GM21717 (cell line): ENCODE measurements at regions not wholly inside any gene's neighbourhood (a gene's known extent, or its start where the extent isn't known, plus 50 kb on each side); places are given as distances from the start of the nearest gene placed in this dataset.

ENCODE experiments used
- ATAC-seq: cut with Tn5 transposase; IDR thresholded peaks from one replicate; pipeline ENCODE4 v1.9.1; 2021; ENCODE audit warnings: mild to moderate bottlenecking, moderate library complexity; ENCODE audit not compliant: unreplicated experiment

DNA sequence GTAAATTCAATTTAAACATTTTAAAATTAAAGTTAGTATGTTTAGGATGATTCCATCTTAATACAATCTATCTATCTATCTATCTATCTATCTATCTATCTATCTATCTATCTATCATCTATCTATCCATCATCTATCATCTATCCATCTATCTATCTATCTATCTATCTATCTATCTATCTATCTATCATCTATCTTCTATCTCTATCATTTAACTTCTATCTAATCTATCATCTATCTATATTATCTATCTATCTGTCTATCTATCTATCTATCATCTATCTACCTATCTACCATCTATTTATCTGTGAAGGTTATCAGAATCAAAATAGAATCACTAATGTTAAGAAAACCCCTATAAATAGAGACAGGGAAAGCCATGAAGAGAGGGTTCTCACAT, 78.3 kb downstream of the RAMP3 start:
- ATAC-seq, result no peak

DNA sequence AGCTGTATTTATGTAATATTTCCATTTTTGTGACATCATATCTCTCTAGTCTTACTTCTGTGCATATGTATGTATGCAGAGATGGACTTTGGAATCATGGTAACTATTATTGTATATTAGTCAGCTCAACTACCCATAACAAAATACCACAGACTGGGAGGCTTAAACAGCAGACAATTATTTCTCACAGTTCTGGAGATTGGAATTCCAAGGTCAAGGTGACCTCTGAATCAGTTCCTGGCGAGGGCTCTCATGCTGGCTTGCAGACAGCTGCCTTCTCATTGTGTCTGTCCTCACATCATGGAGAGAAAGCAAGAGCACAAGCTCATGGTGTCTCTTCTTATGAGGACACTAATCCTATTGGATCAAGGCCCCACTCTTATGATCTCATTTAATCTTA, 79.1 kb downstream of the RAMP3 start:
- no peak for ATAC-seq

DNA sequence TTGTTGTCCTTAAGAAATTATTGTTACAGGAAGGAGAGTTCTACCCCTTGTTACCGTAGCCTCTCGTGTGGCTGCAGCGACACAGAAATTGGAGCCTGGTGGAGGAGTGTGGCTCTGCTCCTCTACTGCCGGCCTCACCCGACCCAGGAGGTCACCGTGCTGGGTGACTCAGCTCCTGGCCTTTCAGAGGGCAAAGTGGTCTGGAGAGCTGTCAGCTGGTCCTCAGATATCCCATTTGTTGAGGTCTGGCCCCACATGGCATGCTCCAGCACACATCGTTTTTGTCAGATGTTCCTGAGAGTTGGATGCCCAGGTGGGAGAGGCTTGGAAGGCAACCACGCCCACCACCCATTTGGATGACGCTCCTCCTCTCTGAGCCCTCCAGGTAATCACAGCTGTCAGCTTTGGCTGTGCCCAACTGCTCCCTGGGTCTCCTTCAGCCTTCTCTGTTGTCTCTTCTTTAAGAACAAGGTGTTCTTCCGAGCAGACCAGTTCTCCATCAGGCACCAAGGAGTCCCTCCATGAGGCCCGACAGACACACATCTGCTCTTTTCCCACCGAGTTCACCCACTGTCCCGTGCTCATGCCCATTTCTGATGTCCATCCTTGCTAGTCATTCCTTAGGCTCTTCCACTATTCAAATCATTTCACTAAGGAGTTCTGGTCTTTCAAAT, 80.3 kb downstream of the RAMP3 start:
- no peak for ATAC-seq

DNA sequence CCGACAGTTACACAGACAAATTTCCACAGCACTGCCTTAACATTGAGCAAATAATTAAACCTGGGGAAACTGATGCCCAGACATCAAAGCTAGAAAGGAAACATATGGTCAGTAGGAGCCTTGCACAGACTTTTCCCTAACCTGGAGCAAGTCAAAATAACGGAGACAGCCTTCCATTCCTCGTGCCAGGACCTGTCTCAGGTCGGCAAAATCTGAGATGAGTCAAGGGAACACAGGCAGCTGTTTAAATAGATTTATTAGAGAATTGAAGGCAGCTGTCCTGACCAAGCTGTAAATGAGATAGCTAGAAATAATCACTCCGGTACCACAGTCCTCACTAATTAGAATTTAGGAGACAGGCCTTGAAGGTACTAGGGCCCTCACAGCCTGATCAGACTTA, 81.2 kb downstream of the RAMP3 start:
- no peak for ATAC-seq

DNA sequence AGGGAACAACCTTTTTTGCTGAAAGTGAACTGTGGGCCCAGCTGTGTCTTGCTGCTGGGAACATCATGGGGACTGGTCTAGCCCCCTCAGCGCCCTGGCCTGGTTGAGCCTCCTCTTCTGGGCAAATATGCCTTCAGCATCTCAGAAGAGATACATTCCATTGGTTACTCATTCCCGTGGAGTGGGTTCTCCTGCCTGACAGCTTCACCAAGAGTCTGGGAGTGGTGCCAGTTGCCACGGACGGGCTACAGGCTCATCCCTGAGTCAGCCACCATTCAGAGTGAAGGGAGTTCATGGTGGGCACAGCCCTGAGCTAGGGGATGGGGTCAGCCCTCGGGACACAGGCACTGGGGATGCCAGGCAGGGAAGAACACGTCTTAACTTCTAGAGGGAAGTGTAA, 81.9 kb downstream of the RAMP3 start:
- no peak for ATAC-seq

DNA sequence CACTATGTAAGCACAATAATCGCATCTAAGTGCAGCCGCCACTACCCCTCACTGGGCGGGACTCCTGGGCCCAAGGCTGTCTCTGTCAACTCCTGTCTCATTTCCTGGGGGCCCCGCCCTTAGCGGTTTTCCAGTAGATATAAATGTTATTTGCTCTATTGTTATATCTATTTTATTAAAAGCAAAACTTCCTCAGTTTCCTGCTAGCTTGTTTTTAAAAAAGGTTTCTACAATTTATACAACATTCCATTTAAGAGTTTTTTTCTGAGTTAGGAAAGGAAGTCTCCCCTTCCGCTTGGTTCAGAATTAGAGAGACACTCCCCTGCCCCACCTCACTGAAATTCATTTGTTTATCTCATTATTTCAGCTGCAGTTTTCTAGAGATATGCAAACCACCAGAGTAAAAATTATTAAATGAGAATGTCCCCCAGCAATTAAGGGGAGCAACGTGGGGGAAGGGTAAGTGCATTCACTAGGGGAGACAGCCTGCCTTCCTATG, 82.7 kb downstream of the RAMP3 start:
- ATAC-seq, result no peak

DNA sequence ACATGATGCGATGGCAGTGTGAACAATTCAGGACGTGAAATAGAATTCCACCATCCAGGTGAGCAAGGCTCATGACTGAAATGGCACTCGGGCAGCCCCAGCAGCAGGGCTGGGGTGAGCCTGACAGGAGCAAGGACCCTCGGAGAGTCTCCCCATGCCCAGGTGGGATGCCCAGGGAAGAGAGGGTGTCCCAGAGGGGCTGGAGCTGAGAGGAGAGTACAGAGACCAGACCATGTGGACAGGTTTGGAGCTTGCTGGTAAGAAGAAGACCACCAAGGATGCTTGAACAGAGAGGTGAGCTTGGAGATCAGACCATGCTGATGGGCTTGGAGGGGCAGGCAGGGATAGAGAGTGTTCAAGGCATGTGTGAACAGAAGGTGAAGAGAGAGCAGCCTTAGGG, 83.3 kb downstream of the RAMP3 start:
- no peak for ATAC-seq

DNA sequence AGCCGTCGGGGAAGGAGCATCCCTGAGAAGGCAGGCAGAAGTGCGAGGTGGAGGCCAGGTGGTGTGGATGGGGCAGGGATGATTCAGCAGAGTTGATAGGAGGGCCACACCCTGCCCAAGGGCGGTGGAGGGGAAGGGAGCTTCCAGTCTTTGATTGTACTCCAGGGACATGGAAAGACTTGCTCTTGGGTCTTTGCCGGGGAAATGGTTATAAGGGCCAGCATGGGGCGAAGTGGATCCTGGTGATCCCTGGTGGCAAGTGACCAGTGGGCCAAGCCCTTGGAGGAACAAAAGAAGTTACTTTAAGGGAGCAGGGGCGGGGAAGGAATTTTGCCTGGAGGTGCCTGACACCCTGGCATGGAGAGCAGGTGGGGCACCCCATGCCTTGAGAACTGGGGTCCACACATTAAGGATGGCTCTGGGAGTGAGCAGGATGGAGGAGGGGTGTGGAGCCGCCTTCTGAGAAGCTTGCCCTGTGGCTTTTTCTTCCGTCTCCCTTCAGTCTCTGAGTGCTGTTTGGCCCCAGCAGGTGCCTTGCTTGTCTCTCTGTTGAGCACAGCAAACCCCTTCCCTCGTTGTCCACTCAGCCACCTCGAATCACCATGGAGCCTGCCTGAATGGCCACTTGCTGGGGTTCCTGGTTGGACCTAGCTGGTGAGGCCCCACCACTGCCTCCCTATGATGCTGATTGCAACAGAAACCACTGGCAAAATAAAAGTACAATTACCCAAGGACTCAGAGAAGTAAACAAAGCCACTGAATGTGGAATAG, 83.9 kb downstream of the RAMP3 start:
- ATAC-seq, result no peak

DNA sequence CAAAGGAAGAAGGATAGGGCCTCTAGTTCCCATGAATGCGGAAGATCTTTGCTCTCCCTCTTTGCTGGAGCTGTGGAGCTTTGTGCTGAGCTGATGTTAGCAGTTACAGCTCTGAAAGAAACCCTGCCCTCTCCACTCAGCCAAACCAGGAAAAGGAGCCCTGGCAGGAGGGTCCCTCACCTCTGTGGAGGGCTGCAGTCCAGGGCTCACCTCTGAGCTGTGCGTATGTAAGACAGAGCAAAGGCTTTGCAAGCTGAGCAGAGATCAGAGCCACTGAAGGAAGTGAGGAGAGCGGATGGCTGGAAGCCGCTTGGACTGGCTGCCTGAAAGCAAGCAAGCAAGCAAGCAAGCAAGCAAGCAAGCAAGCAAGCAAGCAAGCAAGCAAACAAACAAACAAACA, 84.7 kb downstream of the RAMP3 start:
- no peak for ATAC-seq

DNA sequence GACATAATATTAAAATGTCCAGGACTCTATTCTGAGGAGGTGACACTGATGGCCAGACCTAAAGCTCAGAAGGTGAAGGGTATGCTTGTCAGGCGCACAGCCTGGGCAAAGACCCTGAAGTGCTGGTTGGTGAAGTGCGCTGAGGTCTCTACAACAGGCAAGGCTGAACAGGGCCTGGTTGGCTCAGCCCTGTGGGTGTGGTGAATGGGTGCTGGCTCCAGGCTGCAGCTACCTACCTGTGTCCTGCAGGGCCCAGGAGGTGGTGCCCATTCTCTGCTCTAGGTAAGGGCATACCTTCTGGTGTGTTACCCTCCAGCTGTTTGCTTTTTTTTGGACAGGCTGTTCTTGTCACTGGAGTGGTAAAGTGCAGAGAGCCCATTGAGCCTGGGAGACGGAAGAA, 85.1 kb downstream of the RAMP3 start:
- ATAC-seq, result no peak

DNA sequence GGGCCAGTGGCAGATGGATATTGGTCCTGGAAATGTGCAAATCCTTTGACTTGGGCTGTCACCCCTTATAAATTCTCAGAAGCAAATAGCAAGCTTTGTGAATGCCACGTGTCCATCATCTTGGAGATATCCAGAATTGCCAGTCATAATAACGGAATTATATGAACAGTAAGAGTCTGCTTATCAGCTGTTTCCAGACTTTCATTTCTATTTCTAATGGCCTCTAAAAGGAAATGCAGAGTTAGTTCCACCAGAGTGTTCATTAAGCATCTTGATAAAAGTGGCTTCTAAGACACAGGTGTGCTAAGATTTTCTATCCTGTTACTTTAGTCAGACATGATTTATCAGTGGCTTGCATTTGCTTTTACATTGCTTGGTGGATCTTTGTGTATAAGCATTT, 87.4 kb downstream of the RAMP3 start:
- no peak for ATAC-seq

DNA sequence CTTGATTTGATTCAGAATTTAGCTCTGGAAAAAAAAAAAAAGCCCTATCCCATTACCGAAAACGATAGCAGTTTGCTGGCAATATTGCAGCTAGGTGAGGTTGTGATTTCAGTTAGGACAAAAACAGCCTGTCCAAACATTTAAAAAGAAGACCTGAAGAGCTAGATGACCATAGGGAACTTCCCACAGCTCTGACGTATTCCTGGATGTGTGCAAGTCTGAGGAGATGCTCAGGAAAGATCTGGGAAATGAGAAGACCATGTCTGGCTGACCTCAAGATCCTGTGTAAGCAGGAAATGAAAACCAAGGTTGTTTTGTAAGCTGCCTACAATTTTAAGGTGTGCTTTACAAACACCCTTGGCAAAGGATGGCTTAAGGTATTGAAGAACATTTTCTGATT, 88.7 kb downstream of the RAMP3 start:
- no peak for ATAC-seq

DNA sequence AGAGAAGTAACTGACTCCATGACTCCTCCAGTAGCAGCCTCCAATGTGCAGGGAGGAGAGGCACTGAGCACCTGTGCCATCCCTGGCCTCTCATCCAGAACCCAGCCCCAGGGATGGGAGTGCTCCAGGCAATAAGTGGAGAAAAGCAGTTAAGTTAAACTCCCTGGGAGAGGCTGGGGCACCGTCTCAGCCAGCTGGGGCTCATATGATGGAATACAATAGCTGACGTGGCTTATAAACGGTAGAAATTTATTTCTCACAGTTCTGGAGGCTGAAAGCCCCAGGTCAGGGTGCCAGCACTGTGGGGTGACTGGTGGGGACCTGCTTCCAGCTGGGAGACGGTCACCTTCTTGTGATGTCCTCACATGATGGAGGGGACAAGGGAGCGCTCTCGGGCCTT, 94.7 kb downstream of the RAMP3 start:
- no peak for ATAC-seq

DNA sequence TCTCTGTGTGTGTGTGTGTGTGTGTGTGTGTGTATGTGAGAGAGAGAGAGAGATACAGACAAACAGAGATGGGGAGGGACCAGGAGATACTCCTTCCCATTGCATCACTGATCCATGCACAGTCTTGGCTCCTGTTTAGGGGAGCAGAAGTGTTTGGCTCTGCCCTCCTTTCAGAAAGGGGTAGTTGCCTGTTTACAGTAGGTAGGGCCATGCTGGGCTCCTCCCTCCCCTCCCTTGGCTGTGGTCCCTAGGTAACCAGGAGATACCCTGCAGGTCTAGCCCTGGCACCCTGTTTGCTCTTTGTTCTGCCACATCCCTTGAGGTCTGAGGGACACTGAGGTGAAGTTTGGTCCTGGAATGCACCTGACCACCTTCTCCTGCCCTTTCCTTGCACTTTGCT, 95.3 kb downstream of the RAMP3 start:
- ATAC-seq, result no peak

DNA sequence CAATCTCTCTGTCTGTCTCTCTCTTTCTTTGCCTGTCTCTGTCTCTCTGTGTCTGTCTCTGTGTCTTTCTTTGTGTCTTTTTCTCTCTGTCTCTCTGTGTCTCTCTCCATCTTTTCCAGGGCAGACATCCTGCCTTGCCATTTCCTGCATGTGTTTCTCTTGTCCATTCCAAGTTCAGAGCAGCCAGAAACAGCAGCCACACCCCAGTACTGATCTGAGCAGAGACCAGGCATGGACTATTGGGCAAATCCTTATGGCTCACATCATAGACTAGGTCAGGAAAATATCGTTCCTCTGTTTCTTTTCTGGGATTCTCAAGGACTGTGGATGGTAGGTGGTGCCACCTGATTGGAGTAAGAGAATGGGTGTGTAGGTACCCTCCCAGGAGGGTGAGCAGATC, 95.8 kb downstream of the RAMP3 start:
- no peak for ATAC-seq

DNA sequence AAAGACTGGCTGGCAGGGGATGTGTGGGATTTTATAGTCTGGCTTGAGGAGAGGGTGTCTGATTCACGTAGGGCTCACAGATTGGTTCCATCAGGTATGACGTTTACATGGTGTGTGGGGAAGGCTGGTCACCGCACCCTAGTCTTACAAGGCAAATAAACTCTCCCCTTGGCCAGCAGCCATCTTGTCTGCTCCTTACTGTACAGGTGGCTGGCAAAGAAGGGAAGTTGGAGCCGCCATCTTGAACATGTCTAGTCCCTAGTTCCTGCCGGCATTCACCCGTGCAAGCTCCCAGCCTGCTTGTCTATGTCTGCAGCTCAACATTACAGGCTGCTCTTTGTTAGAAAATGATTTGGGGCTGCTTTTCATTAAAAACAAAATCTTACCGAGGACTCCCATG, 97.6 kb downstream of the RAMP3 start:
- ATAC-seq, result no peak

DNA sequence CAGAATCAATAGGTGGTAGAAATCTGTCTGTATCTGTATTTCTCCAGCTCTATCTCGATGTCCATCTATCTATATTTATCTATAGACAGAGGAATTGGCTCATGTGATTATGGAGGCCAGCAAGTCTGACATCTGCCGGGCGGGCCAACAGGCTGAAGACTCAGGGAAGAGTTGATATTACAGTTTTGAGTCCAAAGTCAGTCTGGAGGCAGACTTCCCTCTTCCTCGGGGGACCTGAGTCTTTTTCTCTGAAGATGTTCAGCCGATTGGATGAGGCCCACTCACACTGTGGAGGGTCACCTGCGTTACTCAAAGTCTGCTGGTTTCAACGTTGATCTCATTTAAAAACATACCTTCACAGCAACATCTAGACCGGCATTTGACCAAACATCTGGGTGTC, 98.7 kb downstream of the RAMP3 start:
- ATAC-seq, result no peak

DNA sequence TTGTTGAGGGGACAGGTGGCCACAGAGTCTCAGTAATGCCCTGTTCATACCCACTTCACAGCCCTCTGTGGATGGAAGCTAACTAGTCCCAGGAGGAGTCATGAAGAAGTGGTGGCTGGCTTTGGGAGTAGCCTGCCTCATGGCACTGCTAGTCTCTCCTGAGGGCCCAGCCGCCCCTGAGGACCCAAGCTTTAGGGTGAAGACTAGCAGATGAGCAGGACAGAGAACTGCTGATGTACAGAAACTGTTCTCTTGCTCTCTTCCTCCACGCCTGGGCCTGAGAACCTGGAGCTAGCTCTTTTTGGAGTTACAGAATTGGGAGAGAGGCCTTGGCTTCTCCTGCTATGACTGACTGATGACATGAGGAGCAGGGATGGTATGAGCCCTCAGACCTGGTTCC, 99.2 kb downstream of the RAMP3 start:
- no peak for ATAC-seq

DNA sequence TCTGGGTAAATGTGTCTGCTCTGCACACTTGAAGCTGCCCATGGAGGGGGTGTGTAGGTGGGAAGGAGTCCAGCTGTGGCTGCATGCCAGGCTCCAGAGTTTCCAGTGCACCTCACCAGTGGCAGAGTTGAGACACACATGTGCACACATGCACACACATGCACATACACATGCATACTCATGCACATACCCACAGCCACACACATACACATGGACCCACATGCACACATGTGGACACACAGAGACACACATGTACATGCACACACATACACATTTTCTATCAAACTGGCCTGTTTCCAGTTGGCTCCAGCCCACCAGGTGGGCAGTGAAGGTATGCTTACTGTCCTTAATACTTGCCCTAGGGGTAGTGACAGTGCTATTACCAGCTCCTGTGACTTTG, 99.7 kb downstream of the RAMP3 start:
- no peak for ATAC-seq

DNA sequence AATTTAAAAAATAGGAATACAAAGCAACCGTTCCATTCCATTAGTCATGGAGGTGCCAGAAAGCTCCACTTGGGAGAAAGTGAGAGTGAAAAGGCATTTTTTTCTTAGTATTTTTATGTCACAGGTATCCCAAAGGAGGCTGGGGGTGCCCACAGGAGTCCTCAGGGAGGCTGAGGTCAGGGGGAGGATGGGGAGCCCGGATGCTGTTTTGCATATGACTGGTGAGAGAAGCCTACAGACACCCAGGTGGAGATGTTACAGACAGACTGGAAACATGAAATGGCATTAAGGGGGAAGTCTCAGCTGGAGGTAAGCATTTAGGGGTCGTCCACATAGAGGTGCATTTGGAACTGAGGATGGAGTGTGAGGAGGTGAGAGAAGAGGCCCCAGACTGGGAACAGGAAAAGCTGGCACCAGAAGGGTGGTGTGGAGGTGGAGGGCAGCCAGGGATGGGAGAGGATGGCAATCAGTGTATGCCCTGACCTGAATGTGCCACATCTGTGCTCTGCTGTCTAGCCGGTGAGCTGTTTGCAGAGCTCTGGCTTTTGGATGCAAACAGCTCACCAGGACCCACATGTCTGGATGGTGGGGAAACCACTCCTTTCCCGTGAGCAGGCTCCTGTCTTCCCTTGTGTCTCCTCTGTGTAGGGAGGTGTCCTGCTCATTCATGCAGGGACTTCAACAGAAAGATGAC, 101.1 kb downstream of the RAMP3 start:
- no peak for ATAC-seq

DNA sequence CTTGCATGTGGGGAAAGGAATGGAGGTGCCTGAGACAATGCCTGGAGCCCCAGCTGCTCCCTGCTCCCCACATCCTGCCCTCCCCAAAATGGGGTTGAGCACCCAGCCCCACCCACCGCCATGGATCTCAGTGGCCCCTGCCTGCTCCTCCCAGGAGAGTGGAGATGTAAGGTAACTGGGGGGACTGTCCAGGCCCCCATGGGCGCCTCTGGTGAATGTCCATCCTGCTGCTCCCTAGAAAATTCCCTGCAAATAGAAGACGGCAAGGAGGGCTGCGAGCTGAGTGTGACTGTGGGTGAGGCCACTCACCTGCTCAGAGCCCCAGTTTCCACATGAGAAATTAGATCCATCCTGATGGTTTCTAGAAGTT, 101.6 kb downstream of the RAMP3 start:
- no peak for ATAC-seq

DNA sequence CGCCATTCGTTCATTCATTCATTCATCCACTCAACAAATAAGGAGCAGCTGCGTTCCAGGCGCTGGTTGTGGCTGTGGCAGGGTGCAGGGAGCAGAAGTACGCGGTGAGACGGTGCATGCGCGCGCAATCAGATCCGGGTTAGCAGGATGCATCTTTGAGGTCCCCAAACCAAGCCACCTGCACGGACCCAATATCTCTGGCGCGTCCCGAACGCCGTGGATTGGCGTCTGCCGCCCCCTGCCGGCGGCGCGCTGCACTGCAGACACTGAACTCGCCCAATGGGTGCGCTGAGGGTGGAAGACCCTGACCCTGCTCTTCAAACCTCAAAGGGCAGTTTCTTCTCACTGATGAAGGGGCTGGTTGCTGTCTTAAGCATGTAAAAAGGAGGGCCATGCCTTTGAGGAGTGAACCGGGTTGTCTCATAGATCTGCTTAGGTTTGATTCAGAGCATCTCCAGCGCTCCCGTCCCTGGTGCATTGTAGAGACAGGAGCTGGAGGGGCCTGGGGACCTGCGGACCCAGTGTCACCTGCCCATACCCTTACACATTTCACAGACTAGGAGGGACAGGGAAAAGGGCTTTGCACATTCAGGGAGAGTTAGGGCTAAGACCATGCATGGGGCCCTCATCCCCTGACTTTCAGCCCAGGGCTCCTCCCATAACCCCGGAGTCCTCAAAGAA, 102.5 kb downstream of the RAMP3 start:
- ATAC-seq, result peak; percentile 59
